ENCODE measurements at regions not wholly inside any gene's neighbourhood (a gene's known extent, or its start where the extent isn't known, plus 50 kb on each side); places are given as distances from the start of the nearest gene placed in this dataset.

- Histone ChIP-seq H3K9ac (ENCODE audit: extremely low read depth, insufficient read length, low read length) (no peak overlapping the region), H4K8ac (replicated peaks; ENCODE audit: insufficient read length, low read depth, low read length) (no peak overlapping the region), H2BK5ac (ENCODE audit: insufficient read length, low read length) (no peak overlapping the region), H3K79me1 (ENCODE audit: insufficient read depth, low read depth, low read length, poor library complexity, severe bottlenecking) (no peaks in the 10 kb centered on the region), H2BK15ac (ENCODE audit: low read depth, low read length) (no peak overlapping the region), H3K18ac (ENCODE audit: insufficient read length, low read depth, low read length) (no peak overlapping the region), H3T11ph (ENCODE audit: low read length) (no peak overlapping the region), H2BK20ac (ENCODE audit: low read depth, low read length, poor library complexity, severe bottlenecking) (no peak overlapping the region), H2AFZ (ENCODE audit: low read length) (no peak overlapping the region), H3K4ac (ENCODE audit: low read depth, low read length) (no peak overlapping the region), H3K23me2 (ENCODE audit: insufficient read length, low read depth, low read length, poor library complexity, severe bottlenecking) (no peaks in the 10 kb centered on the region), H3K14ac (ENCODE audit: insufficient read depth, low read length) (no peak overlapping the region), H2AK5ac (ENCODE audit: insufficient read length, low read length) (no peak overlapping the region), H3K27ac (ENCODE audit: insufficient read length, low read depth, low read length) (no peak overlapping the region), H3K27me3 (ENCODE audit: insufficient read depth, low read length) (no peaks in the 10 kb centered on the region), H4K5ac (ENCODE audit: insufficient read length, low read depth, low read length) (no peak overlapping the region), H3K4me1 (ENCODE audit: insufficient read depth, low read length) (no peaks in the 10 kb centered on the region; the same call in none of the 2 replicates), H2BK12ac (ENCODE audit: insufficient read length, low read depth, low read length) (no peak overlapping the region), H3K56ac (ENCODE audit: insufficient read length, low read depth, low read length) (no peak overlapping the region), H3K9me3 (ENCODE audit: control insufficient read depth, low read depth, low read length) (no peaks in the 10 kb centered on the region), H3K23ac (ENCODE audit: insufficient read length, low read depth, low read length) (no peak overlapping the region), H3K79me2 (ENCODE audit: insufficient read depth, low read length) (no peaks in the 10 kb centered on the region), H3K4me2 (ENCODE audit: insufficient read depth, insufficient read length, low read length) (no peak overlapping the region), H2BK120ac (ENCODE audit: low read depth, low read length, poor library complexity, severe bottlenecking) (no peak overlapping the region), H4K20me1 (ENCODE audit: control insufficient read depth, insufficient read depth, insufficient read length) (no peaks in the 10 kb centered on the region), H4K91ac (ENCODE audit: insufficient read length, low read depth, low read length) (no peak overlapping the region)
- DNase-seq, result no peak
- Mint-ChIP-seq H3K27me3 (ENCODE audit: low read depth) (no peaks in the 10 kb centered on the region), H3K27ac (peak overlapping the region; percentile 55 to 89 (median 62); a peak in 3 of 7 replicates), H3K4me3 (no peak overlapping the region), H3K36me3 (ENCODE audit: insufficient read depth in 1 of 3, low read depth in 3 of 3) (no peaks in the 10 kb centered on the region), H3K9me3 (no peaks in the 10 kb centered on the region; a peak in 1 of 5 replicates), H3K4me1 (peaks cover 7 to 12% of the 10 kb centered on the region in 2 experiments)
- no peak for TF ChIP-seq CTCF (conservative IDR thresholded peaks at IDR 0.05)
- WGBS (ENCODE audit: extremely low coverage, insufficient read length, low lambda C conversion rate), result no CpG with 5 or more reads among the region's 6 CpGs
Measured at GRCh38 chr13:47892374-47892773, 108.7 kb downstream of the SUCLA2 start.

All from H9 (cell line).